ENCODE measurements at regions not wholly inside any gene's neighbourhood (a gene's known extent, or its start where the extent isn't known, plus 50 kb on each side); places are given as distances from the start of the nearest gene placed in this dataset.
"Not testable (repeated sequence)": the region's sequence is repeated elsewhere in the genome, so short reads cannot be mapped to it uniquely, and the experiment has no call there.

GRCh38 chr4:116724249-116724648 lies 361.1 kb downstream of the TRAM1L1 start:
- DNase-seq (ENCODE audit: low spot score) = no peak
- intact Hi-C loops (cut with DNase I) = no loop called here

- DNase-seq (ENCODE audit: low spot score) = no peak
- intact Hi-C loops (cut with DNase I) = no loop called here
Measured at GRCh38 chr4:116705466-116705865, 379.9 kb downstream of the TRAM1L1 start.

- intact Hi-C loops (cut with DNase I) = no loop called here
Measured at GRCh38 chr4:116702949-116703348, 382.4 kb downstream of the TRAM1L1 start.

GRCh38 chr4:116688536-116688935 lies 396.8 kb downstream of the TRAM1L1 start:
- intact Hi-C loops (cut with DNase I) = no loop called here
- DNase-seq (ENCODE audit: low spot score) = no peak

More at GRCh38 chr4:116702949-116703348, 382.4 kb downstream of the TRAM1L1 start:
- no peak for DNase-seq (ENCODE audit: low spot score)

- DNase-seq (ENCODE audit: low spot score) = no peak
- intact Hi-C loops (cut with DNase I) = no loop called here
Measured at GRCh38 chr4:116668190-116668589, 417.2 kb downstream of the TRAM1L1 start.

- intact Hi-C loops (cut with DNase I) = no loop called here
- DNase-seq (ENCODE audit: low spot score) = no peak
Measured at GRCh38 chr4:116665716-116666115, 419.7 kb downstream of the TRAM1L1 start.

GRCh38 chr4:116664198-116664597 lies 421.2 kb downstream of the TRAM1L1 start:
- DNase-seq (ENCODE audit: low spot score) = no peak
- intact Hi-C loops (cut with DNase I) = no loop called here

- intact Hi-C loops (cut with DNase I) = no loop called here
- no peak for DNase-seq (ENCODE audit: low spot score)
Measured at GRCh38 chr4:116639070-116639577, 446.3 kb downstream of the TRAM1L1 start.

GRCh38 chr4:116638592-116638991 lies 446.8 kb downstream of the TRAM1L1 start:
- intact Hi-C loops (cut with DNase I) = no loop called here
- no peak for DNase-seq (ENCODE audit: low spot score)

- intact Hi-C loops (cut with DNase I) = no loop called here
- DNase-seq (ENCODE audit: low spot score) = no peak
Measured at GRCh38 chr4:116636917-116637316, 448.5 kb downstream of the TRAM1L1 start.

- DNase-seq (ENCODE audit: low spot score) = no peak
- intact Hi-C loops (cut with DNase I) = no loop called here
Measured at GRCh38 chr4:116632269-116632668, 453.1 kb downstream of the TRAM1L1 start.

GRCh38 chr4:116628598-116628997 lies 456.8 kb downstream of the TRAM1L1 start:
- intact Hi-C loops (cut with DNase I) = no loop called here
- DNase-seq (ENCODE audit: low spot score) = no peak

- intact Hi-C loops (cut with DNase I) = no loop called here
- DNase-seq (ENCODE audit: low spot score) = no peak
Measured at GRCh38 chr4:116627545-116627944, 457.8 kb downstream of the TRAM1L1 start.

GRCh38 chr4:116619508-116619907 lies 465.9 kb downstream of the TRAM1L1 start:
- intact Hi-C loops (cut with DNase I); DNase-seq (ENCODE audit: low spot score): not testable (repeated sequence)

GRCh38 chr4:116618638-116619037 lies 466.7 kb downstream of the TRAM1L1 start:
- intact Hi-C loops (cut with DNase I) = no loop called here
- no peak for DNase-seq (ENCODE audit: low spot score)

- intact Hi-C loops (cut with DNase I) = no loop called here
- no peak for DNase-seq (ENCODE audit: low spot score)
Measured at GRCh38 chr4:116603096-116603495, 482.3 kb downstream of the TRAM1L1 start.

GRCh38 chr4:116599859-116600258 lies 485.5 kb downstream of the TRAM1L1 start:
- intact Hi-C loops (cut with DNase I) = no loop called here
- peak; percentile 74 for DNase-seq (ENCODE audit: low spot score)

- intact Hi-C loops (cut with DNase I) = no loop called here
- DNase-seq (ENCODE audit: low spot score) = no peak
Measured at GRCh38 chr4:116598980-116599789, 486.2 kb downstream of the TRAM1L1 start.

- no peak for DNase-seq (ENCODE audit: low spot score)
Measured at GRCh38 chr4:116598155-116598979, 487.0 kb downstream of the TRAM1L1 start.

GRCh38 chr4:116590648-116591047 lies 494.7 kb downstream of the TRAM1L1 start:
- intact Hi-C loops (cut with DNase I) = no loop called here
- DNase-seq (ENCODE audit: low spot score) = no peak

More at GRCh38 chr4:116598155-116598979, 487.0 kb downstream of the TRAM1L1 start:
- intact Hi-C loops (cut with DNase I) = no loop called here

GRCh38 chr4:116588783-116589182 lies 496.6 kb downstream of the TRAM1L1 start:
- intact Hi-C loops (cut with DNase I) = no loop called here
- no peak for DNase-seq (ENCODE audit: low spot score)
